H1 (cell line): ENCODE measurements at regions not wholly inside any gene's neighbourhood (a gene's known extent, or its start where the extent isn't known, plus 50 kb on each side); places are given as distances from the start of the nearest gene placed in this dataset.

Source experiments
- ASH2L ChIP-seq: fragments of 200-600, 300-600 bp; sonication (generic); IDR thresholded peaks from one replicate; pipeline ENCODE4 v1.7.1; 2017; ENCODE audit warnings: low read length
- CTCF ChIP-seq, 3 experiments: IDR thresholded peaks; 1 replicate in 2 of 3; 2 replicates in 1 of 3; pipeline versions ENCODE4 v1.5.1 to v1.6.1; 2011; ENCODE audit warnings: low read length in 3 of 3, mild to moderate bottlenecking in 3 of 3, inconsistent platforms in 2 of 3, low read depth in 1 of 3, moderate library complexity in 1 of 3; ENCODE audit not compliant: insufficient read depth in 1 of 3; ENCODE audit errors: control extremely low read depth in 1 of 3
- JUND ChIP-seq: IDR thresholded peaks from 2 replicates; pipeline ENCODE4 v1.6.1; 2011; ENCODE audit warnings: mild to moderate bottlenecking, improper control_type of control experiment, low read length
- MAFK ChIP-seq: IDR thresholded peaks from 2 replicates; pipeline ENCODE4 v1.6.1; 2012; ENCODE audit warnings: low read depth, mild to moderate bottlenecking, improper control_type of control experiment, low read length

- no peak for TF ChIP-seq CTCF (IDR thresholded peaks at IDR 0.05; ENCODE audit: control extremely low read depth in 1 of 3, insufficient read depth in 1 of 3, low read depth in 1 of 3, low read length in 3 of 3)
- no peak for TF ChIP-seq ASH2L
- no peak for TF ChIP-seq MAFK
- TF ChIP-seq JUND = no peak
Observed at GRCh38 chr2:11945139-11946126, 199.0 kb downstream of the LPIN1 start (continued).
